Cardiac septum (tissue), 1 donor: ENCODE measurements at regions not wholly inside any gene's neighbourhood (a gene's known extent, or its start where the extent isn't known, plus 50 kb on each side); places are given as distances from the start of the nearest gene placed in this dataset.
A peak's percentile ranks its signal among the peaks of the same experiment; 100 is the strongest.

Source experiments
- DNase-seq: peaks from one replicate; pipeline ENCODE4 v3.0.0-alpha.2; 2020; ENCODE audit warnings: low spot score
- intact Hi-C: fragments of 100-400 bp; cut with DNase I; formaldehyde crosslinking; loops from one replicate; pipeline ENCODE4 v1.14.0; 2022
- donor health status: DM: no; HTN: no; CAD: no.

- no peak for DNase-seq
- intact Hi-C loops, result no loop called here
Observed at GRCh38 chr2:217749008-217749407, 253.8 kb downstream of the TNS1 start.

GRCh38 chr2:217746808-217747207 lies 256.0 kb downstream of the TNS1 start:
- DNase-seq, result no peak
- intact Hi-C loops, result no loop called here

- no peak for DNase-seq
- intact Hi-C loops, result no loop called here
Observed at GRCh38 chr2:217743966-217744761, 258.6 kb downstream of the TNS1 start.

- no peak for DNase-seq
- intact Hi-C loops, result no loop called here
Observed at GRCh38 chr2:217743407-217743806, 259.4 kb downstream of the TNS1 start.

GRCh38 chr2:217742841-217743240 lies 260.0 kb downstream of the TNS1 start:
- intact Hi-C loops, result no loop called here
- no peak for DNase-seq

GRCh38 chr2:217742276-217742675 lies 260.5 kb downstream of the TNS1 start:
- no peak for DNase-seq
- intact Hi-C loops, result no loop called here

GRCh38 chr2:217741381-217741955 lies 261.3 kb downstream of the TNS1 start:
- intact Hi-C loops, result no loop called here
- DNase-seq, result no peak

- DNase-seq, result no peak
- intact Hi-C loops, result no loop called here
Observed at GRCh38 chr2:217740756-217741155, 262.0 kb downstream of the TNS1 start.

GRCh38 chr2:217740178-217740577 lies 262.6 kb downstream of the TNS1 start:
- DNase-seq, result no peak

GRCh38 chr2:217739741-217740140 lies 263.1 kb downstream of the TNS1 start:
- intact Hi-C loops, result no loop called here
- DNase-seq, result no peak

More at GRCh38 chr2:217740178-217740577, 262.6 kb downstream of the TNS1 start:
- intact Hi-C loops, result no loop called here

GRCh38 chr2:217738061-217738460 lies 264.7 kb downstream of the TNS1 start:
- no peak for DNase-seq
- intact Hi-C loops, result no loop called here

- no peak for DNase-seq
- intact Hi-C loops, result no loop called here
Observed at GRCh38 chr2:217736776-217737550, 265.8 kb downstream of the TNS1 start.

- intact Hi-C loops, result no loop called here
- no peak for DNase-seq
Observed at GRCh38 chr2:217735899-217736298, 266.9 kb downstream of the TNS1 start.

- intact Hi-C loops, result no loop called here
- DNase-seq, result no peak
Observed at GRCh38 chr2:217735034-217735433, 267.8 kb downstream of the TNS1 start.

GRCh38 chr2:217733461-217733860 lies 269.3 kb downstream of the TNS1 start:
- no peak for DNase-seq
- intact Hi-C loops, result no loop called here

- DNase-seq, result peak; percentile 69
- intact Hi-C loops, result no loop called here
Observed at GRCh38 chr2:217732992-217733391, 269.8 kb downstream of the TNS1 start.

- peak; percentile 66 for DNase-seq
- intact Hi-C loops, result no loop called here
Observed at GRCh38 chr2:217731805-217732204, 271.0 kb downstream of the TNS1 start.

- DNase-seq, result peak; percentile 73
- intact Hi-C loops, result no loop called here
Observed at GRCh38 chr2:217729421-217730053, 273.3 kb downstream of the TNS1 start.

- intact Hi-C loops, result no loop called here
- DNase-seq, result no peak
Observed at GRCh38 chr2:217727801-217728200, 275.0 kb downstream of the TNS1 start.

GRCh38 chr2:217725409-217725808 lies 277.4 kb downstream of the TNS1 start:
- intact Hi-C loops, result no loop called here
- no peak for DNase-seq
